Spleen (tissue), 7 donors: ENCODE measurements at regions not wholly inside any gene's neighbourhood (a gene's known extent, or its start where the extent isn't known, plus 50 kb on each side); places are given as distances from the start of the nearest gene placed in this dataset.

ENCODE experiments used
- POLR2A ChIP-seq, 3 donors: fragments of 450-650 bp; IDR thresholded peaks; one replicate each; pipeline ENCODE4 v1.5.1; 2017; ENCODE audit warnings: antibody characterized with exemption in 3 of 3, mild to moderate bottlenecking in 1 of 3
- TF ChIP-seq, protein P1 (sequence below), 11 experiments: fragments of 200-600 bp in 7 of 11; fragments of 450-650 bp in 4 of 11; sonication (generic) in 4 of 11; IDR thresholded peaks in 8 of 11; conservative IDR thresholded peaks in 3 of 11; 1 replicate in 7 of 11; 2 replicates in 4 of 11; pipeline versions ENCODE4 v1.4.0 to v1.8.0; 2016 to 2021; ENCODE audit warnings: antibody characterized with exemption in 11 of 11, inconsistent platforms in 4 of 11, mild to moderate bottlenecking in 1 of 11
- donor health status: DM: no; HTN: no; CAD: no; lungs with moderate emphysema.
- donor health status: DM: no; HTN: no; CAD: no.
- donor health status: DM: no; HTN: no; CAD: no.

DNA sequence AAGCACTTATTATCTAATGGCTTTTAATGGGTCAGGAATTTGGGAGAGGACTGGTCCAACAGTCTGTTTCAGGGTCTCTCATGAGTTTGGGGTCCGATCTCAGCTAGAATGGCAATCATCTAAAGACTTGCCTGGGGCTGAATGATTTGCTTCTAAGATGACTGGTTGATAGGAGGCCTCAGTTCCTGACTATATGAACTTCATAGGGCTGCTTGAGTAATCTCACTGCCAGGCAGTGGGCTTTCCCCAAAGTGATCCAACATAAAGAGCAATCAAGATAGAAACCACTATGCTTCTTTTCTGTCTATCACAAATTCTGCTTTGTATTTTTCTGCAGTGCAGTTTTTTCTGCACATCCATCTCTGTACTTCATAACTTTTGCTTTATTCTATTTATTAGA, 793.5 kb upstream of the CHAC2 start:
- no peak for TF ChIP-seq POLR2A (IDR thresholded peaks at IDR 0.05)
- TF ChIP-seq, protein P1, sequence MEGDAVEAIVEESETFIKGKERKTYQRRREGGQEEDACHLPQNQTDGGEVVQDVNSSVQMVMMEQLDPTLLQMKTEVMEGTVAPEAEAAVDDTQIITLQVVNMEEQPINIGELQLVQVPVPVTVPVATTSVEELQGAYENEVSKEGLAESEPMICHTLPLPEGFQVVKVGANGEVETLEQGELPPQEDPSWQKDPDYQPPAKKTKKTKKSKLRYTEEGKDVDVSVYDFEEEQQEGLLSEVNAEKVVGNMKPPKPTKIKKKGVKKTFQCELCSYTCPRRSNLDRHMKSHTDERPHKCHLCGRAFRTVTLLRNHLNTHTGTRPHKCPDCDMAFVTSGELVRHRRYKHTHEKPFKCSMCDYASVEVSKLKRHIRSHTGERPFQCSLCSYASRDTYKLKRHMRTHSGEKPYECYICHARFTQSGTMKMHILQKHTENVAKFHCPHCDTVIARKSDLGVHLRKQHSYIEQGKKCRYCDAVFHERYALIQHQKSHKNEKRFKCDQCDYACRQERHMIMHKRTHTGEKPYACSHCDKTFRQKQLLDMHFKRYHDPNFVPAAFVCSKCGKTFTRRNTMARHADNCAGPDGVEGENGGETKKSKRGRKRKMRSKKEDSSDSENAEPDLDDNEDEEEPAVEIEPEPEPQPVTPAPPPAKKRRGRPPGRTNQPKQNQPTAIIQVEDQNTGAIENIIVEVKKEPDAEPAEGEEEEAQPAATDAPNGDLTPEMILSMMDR (IDR thresholded peaks at IDR 0.05 in 8 of 11, conservative IDR thresholded peaks at IDR 0.05 in 3 of 11), result no peak
